HG03520 (cell line): ENCODE measurements at regions not wholly inside any gene's neighbourhood (a gene's known extent, or its start where the extent isn't known, plus 50 kb on each side); places are given as distances from the start of the nearest gene placed in this dataset.
"Not testable (repeated sequence)": the region's sequence is repeated elsewhere in the genome, so short reads cannot be mapped to it uniquely, and the experiment has no call there.

Source experiments
- ATAC-seq: cut with Tn5 transposase; IDR thresholded peaks from one replicate; pipeline ENCODE4 v1.9.1; 2021; ENCODE audit warnings: mild to moderate bottlenecking, moderate library complexity; ENCODE audit not compliant: unreplicated experiment

DNA sequence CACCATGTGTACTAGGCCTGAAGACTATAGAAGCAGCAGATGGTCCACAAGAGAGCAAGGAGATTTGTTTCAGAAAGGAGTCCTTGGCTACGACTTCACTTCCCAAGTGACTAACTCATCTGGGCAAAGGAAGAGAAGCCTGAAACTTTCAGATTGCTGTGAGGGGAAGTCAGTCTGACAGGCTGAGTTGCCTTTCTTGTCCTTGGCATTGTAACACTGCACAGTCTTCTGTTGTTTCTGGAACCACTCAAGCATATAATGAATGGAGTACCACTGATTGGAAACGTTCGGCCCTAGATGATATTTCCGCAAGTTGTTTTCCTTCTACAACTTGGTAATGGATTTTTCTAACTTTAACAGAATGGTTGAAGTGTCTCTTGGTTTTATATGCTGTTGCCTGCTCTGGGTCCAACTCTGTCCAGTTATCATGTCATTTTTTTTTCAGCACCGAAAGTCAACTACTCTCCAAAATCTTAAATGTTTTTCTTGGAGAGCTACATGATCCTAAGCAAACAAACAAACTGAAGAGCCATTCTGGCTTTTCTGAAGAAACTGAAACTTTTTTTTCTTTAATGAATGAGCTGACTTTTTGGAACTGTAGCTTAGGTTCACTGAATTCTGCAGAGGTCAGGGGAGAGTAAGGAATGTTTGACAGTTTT, 685.7 kb downstream of the MECOM start:
- no peak for ATAC-seq

DNA sequence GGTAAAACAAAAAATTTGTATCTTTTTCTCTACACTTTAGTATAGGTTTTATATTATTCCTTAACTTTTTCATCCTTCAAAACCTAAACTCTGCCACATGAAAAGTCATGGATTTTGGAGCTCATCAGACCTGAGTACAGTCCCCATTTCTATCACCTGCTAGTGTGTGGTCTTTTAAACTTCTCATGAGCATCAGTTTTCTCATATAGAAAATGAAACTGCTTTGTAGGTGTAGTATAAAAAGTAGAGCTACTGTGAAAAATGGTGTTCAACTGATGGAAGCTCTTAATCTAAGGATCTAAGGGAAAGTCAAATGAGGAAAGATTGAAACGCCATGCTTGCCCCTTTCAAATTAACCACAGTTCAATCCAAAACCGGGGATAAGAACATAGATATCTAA, 686.5 kb downstream of the MECOM start:
- ATAC-seq, result no peak

DNA sequence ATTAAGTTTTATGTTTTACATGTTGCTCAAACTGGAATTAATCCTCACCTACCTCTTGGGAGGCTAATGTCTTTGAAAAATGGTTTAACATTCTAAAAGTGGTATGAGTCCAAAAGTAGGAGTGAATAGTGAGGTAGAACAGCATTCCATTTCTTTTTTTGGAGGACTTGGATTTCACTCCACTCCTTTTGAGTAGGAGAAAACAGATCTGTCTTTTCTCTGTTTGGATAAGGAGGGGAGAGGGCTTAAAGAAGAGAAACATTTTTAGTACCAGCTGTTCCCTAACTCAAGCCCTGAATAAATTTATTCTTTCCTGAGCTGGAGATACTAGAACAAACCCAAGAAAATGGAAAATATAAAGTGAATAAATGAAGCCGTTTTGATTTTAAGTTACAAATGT, 687.9 kb downstream of the MECOM start:
- ATAC-seq, result no peak

DNA sequence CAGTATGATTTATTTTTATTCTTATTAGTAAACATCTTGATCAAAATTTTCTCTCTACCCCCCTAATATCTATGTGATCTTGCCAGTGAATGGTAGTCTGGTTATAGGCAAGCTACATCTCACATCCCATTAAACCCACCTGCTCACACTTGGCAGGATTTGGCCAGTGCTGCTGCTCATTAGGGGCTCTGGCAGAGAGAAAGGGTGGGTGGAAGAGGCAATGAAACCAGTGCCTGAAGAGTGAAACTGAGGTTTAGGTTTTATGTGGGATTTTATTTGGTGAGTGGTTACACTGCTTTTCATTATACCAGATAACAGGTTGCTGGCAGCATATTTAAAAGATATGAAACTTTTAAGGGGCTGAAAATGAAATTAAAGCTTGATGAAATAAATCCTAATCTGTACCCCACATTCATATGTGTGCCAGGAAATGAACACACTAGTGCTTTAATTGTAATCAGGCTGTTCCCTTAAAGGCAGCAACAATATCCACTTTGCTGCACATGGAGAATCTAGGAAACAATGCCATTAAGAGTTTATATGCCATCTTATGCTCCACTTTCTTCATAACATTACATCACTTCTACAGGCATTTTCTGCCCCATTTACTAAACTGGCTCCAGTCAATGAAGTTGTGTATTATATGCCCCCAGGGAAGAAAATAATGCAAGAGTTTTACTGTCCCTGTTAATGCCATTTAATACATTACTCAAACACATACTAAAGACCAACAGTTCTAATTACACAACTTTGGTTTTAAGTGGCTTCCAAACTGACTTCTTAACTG, 688.7 kb downstream of the MECOM start:
- ATAC-seq, result no peak

DNA sequence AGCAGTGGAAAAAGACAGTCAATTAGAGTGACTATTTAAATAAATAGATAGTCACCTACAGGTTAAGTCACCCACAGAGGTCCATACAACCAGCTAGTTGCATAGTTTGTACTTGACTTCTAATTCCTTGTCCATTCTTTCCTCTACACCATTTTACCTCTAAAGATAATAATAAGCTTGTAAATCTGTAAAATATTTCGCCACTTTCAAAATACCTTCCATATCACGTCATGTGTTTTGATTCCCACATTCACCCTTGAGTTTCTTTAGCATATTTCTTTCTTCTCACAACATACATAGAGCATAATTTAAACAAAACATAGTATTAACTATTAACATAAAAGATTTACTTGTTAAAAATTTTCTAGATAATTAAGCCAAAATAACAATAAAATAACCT, 689.6 kb downstream of the MECOM start:
- ATAC-seq, result no peak

DNA sequence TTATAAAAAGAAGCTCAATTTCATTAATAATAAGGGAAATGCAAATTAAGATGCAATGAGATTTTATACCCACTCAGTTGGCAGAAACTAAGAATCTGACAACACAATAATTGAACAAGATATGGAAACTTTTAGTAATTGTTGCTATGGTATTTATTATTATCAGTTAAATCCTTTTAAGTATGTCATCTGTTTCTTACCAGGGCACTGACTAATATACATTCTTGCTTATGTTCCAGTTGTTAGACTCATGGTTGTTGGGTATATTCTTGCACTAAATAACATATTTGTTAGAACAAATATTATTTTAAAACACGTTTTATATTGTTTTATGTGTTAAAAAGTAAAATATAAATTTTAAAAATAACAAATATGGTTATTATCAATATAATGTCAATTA, 690.3 kb downstream of the MECOM start:
- ATAC-seq, result no peak

DNA sequence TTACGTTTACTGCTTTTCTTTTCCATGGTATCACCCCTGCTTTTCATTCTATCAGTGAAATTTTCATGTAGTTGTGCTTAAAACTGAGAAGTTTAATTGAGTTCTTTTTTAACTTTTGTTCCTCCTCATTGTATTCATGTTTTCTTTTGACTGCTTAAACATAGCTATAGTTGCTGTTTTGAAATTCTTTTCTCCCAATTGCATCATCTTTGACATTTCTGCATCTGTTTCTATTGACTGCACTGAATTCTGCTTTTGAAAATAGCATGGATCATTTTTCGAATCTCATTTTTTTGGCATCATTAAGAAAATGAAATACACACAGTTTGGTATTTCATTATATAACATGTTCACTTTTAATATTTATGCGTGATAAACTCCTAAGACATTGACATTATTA, 694.9 kb downstream of the MECOM start:
- ATAC-seq, result no peak

DNA sequence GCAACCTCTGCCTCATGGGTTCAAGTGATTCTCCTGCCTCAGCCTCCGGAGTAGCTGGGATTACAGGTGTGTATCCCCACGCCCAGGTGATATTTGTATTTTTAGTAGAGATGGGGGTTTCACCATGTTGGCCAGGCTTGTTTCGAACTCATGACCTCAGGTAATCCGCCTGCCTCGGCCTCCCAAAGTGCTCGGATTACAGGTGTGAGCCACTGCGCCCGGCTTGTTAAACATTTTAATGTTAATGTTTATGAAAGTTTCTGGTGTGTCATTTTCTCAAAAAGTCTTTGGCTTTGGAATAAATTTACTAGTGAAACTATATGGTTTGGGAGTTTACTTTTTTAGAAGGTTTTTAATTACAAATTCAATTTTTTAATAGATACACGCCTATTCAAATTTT, 698.8 kb downstream of the MECOM start:
- ATAC-seq, result no peak

DNA sequence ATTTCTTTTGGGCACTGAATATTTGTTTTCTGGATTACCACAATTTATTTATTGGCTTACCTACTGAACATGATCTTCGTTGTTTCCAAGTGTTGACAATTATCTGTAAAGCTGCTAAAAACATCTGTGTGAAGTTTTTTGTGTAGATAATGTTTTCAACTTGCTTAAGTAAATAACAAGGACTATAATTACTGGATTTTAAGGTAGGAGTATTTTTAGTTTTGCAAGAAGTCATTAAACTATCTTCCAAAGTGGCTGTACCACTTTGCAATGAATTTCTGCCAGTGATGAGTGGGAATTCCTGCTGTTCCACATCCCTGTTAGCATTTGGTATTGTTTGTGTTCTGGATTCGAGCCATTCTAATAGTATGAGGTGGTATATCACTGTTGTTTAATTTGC, 702.2 kb downstream of the MECOM start:
- no peak for ATAC-seq

DNA sequence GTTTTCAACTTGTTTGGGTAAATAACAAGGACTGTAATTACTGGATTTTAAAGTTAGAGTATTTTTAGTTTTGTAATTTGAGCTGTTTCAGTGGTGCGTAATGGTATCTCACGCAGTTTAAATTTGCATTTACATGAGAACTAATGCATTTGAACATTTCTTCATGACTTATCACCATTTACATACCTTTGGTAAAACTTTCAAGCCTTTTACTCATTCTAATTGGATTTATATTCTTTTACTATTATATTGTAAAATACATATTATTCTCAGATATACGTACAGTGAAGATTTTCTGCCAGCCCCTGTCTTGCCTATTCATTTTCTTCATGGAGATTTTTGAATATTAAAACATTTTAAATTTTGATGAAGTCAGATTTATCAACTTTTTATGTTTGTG, 703.8 kb downstream of the MECOM start:
- no peak for ATAC-seq

DNA sequence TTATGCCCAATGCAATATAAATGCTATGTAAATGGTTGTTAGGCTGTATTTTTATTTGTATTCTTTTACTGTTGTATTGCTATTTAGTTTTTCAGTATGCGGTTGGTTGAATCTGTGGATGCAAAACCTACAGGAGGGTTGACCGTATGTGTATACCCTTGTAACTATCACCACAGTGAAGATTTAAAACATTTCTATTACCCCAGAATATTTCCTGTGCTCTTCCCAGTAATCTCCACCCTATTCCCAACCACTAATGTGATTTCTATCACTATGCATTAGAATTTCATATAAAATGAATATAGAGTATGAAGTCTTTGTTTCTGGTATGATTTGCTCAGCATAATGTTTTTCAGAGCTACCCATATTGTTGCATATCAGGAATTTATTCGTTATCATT, 705.0 kb downstream of the MECOM start:
- ATAC-seq, result no peak

DNA sequence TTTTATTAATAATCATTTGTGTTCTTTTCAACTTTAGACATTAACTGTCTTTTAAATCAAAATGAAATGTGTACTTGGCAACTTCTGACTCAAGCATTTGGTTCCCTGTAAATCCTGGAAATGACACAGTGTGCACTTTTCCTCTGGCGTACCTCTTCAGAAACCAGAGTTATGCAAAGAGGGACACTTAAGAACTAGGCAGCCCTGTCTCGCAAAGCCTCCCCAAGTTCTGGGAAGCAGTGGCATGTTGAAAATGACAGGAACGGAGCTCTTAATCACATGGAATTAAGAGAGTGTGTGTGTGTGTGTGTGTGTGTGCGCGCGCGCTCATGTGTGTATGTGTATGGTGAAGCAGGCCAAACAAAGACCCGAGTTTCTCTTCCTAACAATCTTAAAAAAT, 707.4 kb downstream of the MECOM start:
- ATAC-seq, result no peak

DNA sequence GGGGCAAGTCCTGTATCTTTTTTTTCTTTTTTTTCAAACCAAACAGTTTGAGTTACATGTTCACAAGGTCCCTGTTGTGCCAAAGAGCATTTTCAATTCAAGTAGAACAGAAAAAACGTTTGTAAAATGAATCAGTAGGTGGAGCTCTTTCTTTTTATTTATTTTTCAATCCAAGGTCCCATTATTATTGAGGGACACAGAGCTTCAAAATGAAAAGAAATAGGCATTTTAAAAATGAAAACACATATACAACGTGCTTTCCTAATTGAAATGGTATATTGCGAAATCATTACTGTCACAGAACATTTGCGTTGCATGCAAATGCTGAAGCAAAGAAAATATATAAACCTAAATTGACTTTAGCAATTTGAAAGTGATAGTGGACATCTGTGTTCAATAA, 711.0 kb downstream of the MECOM start:
- no peak for ATAC-seq

DNA sequence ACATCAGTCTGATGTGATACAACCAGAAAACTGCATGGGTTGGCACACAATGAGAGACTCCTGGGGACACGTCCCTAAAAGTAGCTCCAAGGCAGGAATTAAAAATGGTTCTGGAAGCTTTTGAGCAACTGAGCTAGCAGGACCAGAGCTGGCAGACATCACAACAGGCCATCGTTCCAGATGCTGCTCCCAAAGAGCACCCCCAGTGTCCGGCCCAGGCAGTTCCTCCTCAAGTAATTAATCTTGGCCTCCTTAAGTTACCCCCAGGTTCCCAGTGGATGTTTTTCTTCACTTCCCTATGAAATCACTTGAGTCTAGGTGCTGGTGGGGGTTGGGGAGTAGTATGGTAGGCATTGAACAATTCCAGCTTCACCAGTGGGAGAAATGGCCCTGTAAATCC, 711.6 kb downstream of the MECOM start:
- ATAC-seq, result no peak

DNA sequence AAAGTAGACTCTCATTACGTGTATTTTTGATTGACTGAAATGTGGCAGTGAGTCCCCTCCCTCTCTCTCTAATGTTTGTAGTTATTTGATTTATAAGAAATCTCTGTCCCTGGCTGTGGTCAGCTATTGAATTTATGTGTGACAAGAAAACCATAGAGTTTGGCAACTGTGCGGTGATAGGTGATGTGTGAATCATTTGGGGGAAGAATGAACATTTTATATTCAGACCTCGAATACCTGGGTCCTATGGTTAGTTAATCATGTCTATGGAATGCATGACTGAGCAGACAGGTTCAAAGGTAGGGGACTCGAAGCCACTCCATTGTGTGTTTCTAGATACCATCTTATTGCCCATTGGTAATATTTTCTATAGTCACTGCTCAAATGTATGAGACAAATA, 712.1 kb downstream of the MECOM start:
- no peak for ATAC-seq

DNA sequence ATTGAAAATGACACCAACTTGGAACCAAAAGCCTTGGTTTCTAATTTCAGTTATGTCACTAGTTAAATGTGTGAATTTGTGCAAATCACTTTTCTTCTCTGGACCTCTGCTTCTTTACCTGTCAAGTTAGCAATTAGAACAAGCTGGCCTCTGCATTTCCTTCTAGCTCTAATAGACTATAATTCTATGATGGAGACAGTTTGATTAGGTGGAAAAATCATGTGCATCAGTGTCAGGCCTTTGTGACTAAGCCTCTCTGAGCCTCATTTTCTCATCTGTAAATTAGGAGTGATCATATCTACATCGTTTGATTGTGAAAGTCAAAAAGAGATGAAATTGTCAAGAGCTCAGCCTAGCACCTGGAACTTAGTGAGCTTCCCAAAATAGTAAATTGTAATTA, 712.9 kb downstream of the MECOM start:
- no peak for ATAC-seq

DNA sequence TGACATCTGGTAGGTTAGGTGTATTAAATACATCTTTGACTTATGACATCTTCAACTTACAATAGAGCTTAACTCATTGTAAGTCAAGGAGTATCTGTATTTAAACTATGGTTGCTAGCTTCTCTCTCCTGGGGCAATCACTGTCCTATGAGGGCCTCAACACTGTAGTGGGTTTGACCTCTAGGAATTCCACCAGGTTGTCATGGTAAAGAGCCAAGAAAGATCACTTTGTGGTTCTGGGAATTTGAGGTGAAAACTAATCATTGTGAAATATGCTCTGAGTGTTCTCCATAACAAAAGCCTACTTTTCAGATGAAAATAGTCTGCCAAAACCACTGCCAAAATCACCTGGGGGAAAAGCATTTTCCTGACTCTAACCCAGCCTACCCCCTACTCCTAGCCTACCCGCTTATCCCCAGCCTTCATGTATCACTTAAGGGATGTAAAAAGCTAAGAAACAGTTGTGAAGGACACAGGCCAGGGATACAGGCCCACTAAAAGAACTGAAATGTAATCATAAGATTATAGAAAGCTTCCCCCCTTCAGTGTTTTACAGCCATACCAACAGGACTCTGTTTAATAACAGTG, 723.8 kb downstream of the MECOM start:
- ATAC-seq, result no peak

DNA sequence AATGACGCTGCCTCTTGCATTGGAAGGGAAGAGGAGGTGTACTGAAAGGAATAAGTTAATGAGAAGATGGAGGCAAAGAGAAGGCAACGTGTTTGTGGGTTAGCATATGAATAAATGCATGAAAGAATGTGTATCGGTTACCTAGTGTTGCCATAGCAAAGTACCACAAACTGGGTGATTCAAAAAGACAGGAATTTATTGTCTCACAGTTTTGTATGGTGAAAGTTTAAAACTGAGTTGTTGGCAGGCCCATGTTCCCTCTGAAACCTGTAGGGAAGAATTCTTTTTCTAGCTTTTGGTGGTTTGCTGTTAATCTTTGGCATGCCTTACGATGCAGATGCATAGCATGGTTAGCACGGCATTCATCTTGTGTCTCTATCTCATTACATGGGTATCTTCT, 729.9 kb downstream of the MECOM start:
- ATAC-seq, result no peak

DNA sequence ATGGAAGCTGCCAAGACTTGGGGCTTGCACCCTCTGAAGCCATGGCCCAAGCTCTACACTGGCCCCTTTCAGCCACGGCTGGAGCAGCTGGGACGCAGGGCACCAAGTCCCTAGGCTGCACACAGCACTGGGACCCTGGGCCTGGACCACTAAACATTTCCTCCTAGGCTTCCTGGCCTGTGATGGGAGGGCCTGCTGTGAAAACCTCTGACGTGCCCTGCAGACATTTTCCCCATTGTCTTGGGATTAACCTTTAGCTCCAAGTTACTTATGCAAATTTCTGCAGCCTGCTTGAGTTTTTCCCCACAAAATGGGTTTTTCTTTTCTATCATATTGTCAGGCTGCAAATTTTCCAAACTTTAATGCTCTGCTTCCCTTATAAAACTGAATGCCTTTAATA, 733.5 kb downstream of the MECOM start:
- ATAC-seq, result not testable (repeated sequence)

DNA sequence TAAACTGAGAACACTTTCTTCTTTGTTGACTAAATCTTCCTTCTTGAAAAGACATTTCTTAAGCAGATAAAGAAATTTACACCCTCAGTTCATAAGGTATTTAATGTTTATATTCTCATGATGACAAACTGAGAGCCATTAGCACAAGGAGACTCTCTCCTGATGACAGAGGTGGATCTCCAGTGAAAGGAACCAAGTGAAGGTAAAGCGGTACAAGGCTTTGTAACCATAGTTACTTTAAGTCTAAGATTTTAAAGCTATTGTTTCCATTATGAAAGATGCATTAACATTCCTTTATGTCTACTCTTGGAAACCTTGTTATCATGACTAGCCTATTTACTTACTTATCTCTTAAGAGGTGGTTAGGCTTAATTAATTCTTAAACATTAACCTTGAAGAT, 737.1 kb downstream of the MECOM start:
- no peak for ATAC-seq

DNA sequence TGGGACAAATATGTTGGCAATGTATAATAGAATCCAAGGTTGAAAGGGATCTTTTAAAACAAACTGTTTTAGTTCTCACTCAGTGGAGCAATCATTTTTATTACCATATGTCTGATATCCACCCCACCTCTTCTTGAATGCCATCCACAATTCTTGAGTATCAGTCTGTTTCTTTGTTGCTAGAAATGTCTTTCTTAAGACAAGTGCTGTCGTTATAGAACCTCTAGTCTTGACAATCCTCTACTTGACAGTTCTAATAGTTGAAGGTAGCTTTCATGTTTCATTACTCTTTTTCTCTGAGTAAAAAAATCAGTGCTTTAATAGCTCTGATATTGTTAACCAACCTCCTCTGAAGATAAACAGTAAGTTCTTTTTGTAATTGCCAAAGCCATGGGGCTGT, 737.9 kb downstream of the MECOM start:
- ATAC-seq, result no peak

DNA sequence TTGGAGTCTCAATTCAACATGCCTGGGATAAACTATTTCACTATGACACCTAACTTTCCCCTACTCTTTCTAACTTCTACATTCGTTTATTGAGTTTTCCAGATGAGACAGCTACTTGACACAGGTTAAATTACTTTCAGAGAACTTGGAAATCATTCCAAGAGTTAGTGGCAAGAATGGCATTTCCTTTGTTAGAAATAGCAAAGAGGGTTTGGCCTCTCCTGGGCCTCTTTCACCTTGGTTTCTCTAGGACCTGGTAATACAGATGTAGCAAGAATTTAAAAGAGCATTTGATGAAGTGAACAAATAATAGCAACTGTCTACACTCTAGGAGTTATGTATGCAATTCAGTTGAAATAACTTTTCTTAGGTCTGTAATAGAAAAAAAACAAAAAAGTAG, 748.9 kb downstream of the MECOM start:
- ATAC-seq, result no peak
